ENCODE measurements at regions not wholly inside any gene's neighbourhood (a gene's known extent, or its start where the extent isn't known, plus 50 kb on each side); places are given as distances from the start of the nearest gene placed in this dataset.

DNA sequence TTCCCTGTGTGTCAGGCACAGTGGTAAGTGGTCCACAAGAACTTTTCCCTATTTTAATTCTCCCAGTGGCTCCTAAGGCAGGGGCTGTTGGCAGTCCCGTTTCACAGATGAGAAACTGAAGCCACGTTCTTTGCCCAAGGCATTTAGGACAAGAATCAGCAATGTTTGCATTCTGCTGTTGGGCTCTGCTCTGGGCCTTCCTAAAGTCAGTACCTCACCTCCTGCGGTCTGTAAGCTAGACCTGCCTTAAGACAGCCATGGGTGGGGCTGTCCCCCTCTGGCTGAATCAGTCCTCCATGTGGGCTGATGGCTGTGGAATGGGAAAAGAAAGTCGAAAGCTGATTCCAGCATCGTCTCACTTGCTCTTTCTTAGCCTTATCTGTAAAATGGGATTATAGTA is 304.8 kb downstream of the MAF start:
- no peak for TF ChIP-seq ZNF274 (IDR thresholded peaks at IDR 0.05; ENCODE audit: low read depth, low read length)
- no peak for TF ChIP-seq YY1 (IDR thresholded peaks at IDR 0.05; ENCODE audit: insufficient read depth, insufficient read length)
- TF ChIP-seq SUZ12 (IDR thresholded peaks at IDR 0.05; ENCODE audit: extremely low read depth, insufficient read depth, insufficient read length) = no peak
